Bronchial epithelial cell (primary cell): ENCODE measurements at regions not wholly inside any gene's neighbourhood (a gene's known extent, or its start where the extent isn't known, plus 50 kb on each side); places are given as distances from the start of the nearest gene placed in this dataset.
A peak's percentile ranks its signal among the peaks of the same experiment; 100 is the strongest.

Source experiments
- DNase-seq: peaks from one replicate; pipeline ENCODE4 v3.0.0-alpha.2; 2010; ENCODE audit warnings: low read depth
- FAIRE-seq: peaks from 2 replicates; lab custom pipeline; 2011; peaks lifted over from hg19 to GRCh38; lab: Jason Lieb, UNC
- H3K27me3 ChIP-seq: 2 replicates; pipeline ENCODE4 v1.5.1; 2011; ENCODE audit warnings: low read length; ENCODE audit not compliant: control insufficient read depth, insufficient read depth
- H3K36me3 ChIP-seq: 2 replicates; pipeline ENCODE4 v1.5.1; 2011; ENCODE audit warnings: low read length; ENCODE audit not compliant: control insufficient read depth, insufficient read depth
- H3K4me3 ChIP-seq: 2 replicates; pipeline ENCODE4 v1.5.1; 2011; ENCODE audit warnings: mild to moderate bottlenecking, low read depth, low read length, control low read depth
- CTCF ChIP-seq: IDR thresholded peaks from 2 replicates; pipeline ENCODE4 v1.5.1; 2011; ENCODE audit warnings: mild to moderate bottlenecking, moderate library complexity, low read length, control low read depth, inconsistent platforms; ENCODE audit not compliant: insufficient read depth, severe bottlenecking

- no peak for DNase-seq
- Histone ChIP-seq H3K4me3 (no peak overlapping the region), H3K36me3 (no peaks in the 10 kb centered on the region), H3K27me3 (no peaks in the 10 kb centered on the region)
- TF ChIP-seq CTCF, result no peak
- FAIRE-seq, result no peak
Measured at GRCh38 chr6:112591329-112591728, 244.2 kb downstream of the RFPL4B start.

- FAIRE-seq, result no peak
- TF ChIP-seq CTCF, result no peak
- Histone ChIP-seq H3K27me3 (no peaks in the 10 kb centered on the region), H3K36me3 (no peaks in the 10 kb centered on the region), H3K4me3 (no peak overlapping the region)
- DNase-seq, result peak; percentile 15
Measured at GRCh38 chr6:112592159-112592558, 245.0 kb downstream of the RFPL4B start.

GRCh38 chr6:112594886-112595594, 247.9 kb downstream of the RFPL4B start:
- Histone ChIP-seq H3K27me3 (no peaks in the 10 kb centered on the region), H3K4me3 (no peak overlapping the region), H3K36me3 (no peaks in the 10 kb centered on the region)
- no peak for DNase-seq
- no peak for FAIRE-seq
- no peak for TF ChIP-seq CTCF

GRCh38 chr6:112595841-112596240, 248.7 kb downstream of the RFPL4B start:
- no peak for TF ChIP-seq CTCF
- no peaks in the 10 kb centered on the region for H3K36me3 ChIP-seq
- no peaks in the 10 kb centered on the region for H3K27me3 ChIP-seq
- FAIRE-seq (no peak), DNase-seq (no peak)
- no peak overlapping the region for H3K4me3 ChIP-seq

GRCh38 chr6:112597176-112597575, 250.0 kb downstream of the RFPL4B start:
- TF ChIP-seq CTCF, result no peak
- Histone ChIP-seq H3K36me3 (no peaks in the 10 kb centered on the region), H3K27me3 (no peaks in the 10 kb centered on the region), H3K4me3 (no peak overlapping the region)
- DNase-seq (no peak), FAIRE-seq (no peak)

- no peak for TF ChIP-seq CTCF
- no peak for FAIRE-seq
- Histone ChIP-seq H3K4me3 (no peak overlapping the region), H3K27me3 (no peaks in the 10 kb centered on the region), H3K36me3 (no peaks in the 10 kb centered on the region)
- DNase-seq, result no peak
Measured at GRCh38 chr6:112600168-112600567, 253.0 kb downstream of the RFPL4B start.
